Activated gamma-delta T cell (primary cell): ENCODE measurements at regions not wholly inside any gene's neighbourhood (a gene's known extent, or its start where the extent isn't known, plus 50 kb on each side); places are given as distances from the start of the nearest gene placed in this dataset.
"Not testable (repeated sequence)": the region's sequence is repeated elsewhere in the genome, so short reads cannot be mapped to it uniquely, and the experiment has no call there.

Experiments used
- DNase-seq: peaks from one replicate; lab custom pipeline; 2025; lab: John Stamatoyannopoulos, UW

DNA sequence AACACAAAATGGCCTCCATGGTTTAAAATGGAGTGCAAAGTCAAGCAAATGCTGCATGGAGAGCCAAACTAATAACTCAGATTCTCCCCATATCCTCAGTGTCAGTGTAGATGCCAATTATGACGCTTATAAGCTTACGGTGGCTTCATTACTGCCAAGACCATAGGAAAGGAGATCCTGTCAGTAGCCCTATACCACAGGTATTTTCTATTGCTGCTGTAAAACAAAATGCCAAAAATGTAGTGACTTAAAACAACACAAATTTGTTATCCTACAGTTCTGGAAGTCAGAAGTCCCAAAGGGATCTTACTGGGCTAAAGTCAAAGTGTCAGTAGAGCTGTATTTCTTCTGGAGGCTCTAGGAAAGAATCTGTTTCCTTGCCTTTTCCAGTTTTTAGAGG is 149.8 kb upstream of the GBE1 start:
- DNase-seq = no peak

DNA sequence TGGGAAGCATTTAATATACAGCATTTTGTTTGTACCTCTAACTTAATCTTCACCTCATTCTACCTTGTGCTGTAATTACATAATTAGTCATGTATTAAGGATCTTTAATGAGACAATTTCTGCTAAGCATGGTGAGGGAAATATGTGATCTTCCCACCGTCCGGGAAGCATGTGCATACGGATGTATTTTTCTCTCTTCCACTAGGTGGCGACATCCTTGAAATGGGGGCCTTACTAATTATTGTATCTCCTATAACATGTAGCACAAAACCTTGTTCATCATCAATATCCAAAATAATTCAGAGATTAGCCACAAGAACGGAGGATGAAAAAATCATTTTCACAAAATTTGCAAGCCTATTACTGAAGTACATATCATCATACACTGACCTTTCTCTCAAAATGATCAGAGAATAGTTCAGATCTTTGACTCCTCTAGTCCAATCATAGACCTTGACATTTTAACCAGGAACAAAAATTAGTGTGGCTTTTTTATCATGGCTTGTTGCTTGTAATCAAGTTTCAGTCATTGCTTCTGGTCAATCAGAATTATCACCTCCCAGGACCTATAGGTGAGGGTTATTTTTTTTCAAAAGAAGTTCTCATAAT is 148.9 kb upstream of the GBE1 start:
- DNase-seq = no peak

DNA sequence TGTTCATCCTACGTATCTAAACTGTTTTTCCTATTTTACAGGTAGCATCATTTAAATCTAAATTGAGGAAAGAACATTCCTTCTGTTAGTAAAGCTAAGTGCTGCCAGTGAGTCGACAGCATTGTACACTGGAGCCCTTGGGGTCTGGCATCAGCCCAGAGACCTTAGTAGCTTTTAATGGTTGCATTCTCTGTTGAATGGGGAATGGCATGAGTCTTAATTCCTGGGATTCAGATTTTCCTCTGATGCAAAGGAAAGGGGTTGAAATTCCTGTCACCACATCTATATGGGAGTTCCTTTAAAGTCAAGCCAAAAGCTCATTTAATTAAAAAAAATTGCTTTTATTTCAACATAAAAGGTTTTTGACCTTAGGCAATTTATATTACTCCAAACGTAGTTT is 148.4 kb upstream of the GBE1 start:
- no peak for DNase-seq

DNA sequence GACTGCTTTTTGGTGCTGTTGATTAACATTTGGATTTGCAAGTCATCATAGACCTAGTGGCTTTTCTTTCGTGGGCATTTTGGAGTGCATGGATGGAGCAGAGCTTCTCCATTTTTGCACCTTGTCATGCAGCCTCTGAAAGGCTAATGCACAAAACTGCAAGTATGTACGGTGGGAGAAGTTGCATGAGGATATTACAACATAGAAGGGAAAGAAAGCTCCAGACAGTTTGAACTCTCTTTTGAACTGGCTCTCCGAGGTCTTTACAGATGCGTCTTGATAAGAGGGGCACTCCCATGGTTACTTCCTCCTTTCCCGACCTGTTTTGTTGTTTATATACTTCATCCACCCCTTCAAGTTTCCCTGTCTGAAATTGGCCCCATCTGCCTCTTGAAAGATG is 147.1 kb upstream of the GBE1 start:
- DNase-seq = no peak

DNA sequence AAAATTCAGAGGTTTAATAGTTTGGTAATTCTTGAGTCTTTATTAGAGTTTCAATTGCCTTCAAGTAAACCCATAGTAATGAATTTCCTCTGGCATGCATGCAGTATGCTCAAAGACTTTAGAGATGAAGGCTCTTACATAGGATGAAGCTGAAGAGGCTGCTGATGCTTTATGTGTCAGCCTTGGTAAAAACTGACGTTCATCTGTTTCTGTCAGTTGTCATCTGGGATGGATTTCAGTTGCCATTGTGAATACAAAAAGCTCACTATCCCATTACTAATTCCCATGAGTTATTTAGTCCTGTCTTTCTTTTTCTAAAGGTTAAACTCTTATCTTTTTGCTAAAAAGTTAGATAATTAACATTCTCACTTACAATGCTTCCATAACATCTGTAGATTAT is 136.9 kb upstream of the GBE1 start:
- DNase-seq = no peak

DNA sequence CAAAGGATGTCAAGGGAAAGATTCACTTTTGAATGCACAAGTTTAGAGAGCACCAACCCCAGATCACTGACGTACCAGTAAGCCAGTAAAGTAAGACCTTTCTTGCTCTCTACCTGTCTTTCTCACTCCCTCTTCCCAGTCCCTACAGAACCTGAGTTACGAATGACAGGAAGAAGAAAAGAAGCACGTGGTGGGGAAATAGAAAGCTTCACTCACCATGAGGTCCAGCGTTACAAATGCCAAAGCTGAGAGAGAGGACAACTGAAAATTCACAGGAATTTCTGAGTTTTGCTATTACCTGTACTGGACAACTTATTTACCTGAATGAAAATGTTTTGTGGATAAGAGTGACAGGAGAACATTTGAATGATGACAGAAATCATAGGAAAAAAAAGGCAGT is 133.2 kb upstream of the GBE1 start:
- DNase-seq = no peak

DNA sequence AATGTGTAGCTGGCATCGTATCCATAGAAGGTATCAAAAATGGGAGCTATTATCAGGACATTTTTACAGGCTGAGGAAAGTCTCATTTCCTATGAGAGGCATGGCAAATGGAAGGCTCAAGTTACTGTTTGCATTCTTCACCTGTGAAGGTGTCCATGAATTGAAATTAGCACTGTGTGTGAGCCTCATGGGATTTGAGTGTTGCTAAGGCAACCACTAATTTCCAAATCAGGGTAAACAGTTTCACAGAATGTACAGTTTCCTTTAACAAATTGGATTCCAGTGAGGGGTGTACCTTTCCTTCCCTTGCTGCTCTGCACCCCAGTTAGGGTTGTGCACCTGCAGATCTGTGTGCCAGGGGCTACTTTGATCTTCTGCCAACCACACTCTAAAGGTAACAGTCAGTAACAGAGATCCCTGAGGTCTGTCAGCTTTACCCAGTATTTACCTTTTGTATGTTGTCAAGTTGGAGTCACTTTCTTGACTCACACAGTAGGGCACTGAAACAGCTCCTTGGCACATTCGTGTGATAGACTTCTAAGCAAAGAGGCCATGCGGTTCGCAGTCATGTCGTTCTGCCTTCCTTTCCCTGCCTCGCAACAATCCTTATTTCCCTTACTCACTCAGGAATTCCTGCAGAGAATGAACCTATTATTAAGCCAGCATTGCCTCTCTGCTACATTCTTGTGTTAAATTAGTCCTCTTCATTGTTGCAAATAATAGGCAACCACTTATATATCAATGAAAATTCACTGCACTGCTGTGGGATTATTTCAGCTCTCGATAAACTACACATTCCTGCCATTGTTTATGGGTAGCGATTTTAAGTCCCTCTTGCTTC is 129.8 kb upstream of the GBE1 start:
- no peak for DNase-seq

DNA sequence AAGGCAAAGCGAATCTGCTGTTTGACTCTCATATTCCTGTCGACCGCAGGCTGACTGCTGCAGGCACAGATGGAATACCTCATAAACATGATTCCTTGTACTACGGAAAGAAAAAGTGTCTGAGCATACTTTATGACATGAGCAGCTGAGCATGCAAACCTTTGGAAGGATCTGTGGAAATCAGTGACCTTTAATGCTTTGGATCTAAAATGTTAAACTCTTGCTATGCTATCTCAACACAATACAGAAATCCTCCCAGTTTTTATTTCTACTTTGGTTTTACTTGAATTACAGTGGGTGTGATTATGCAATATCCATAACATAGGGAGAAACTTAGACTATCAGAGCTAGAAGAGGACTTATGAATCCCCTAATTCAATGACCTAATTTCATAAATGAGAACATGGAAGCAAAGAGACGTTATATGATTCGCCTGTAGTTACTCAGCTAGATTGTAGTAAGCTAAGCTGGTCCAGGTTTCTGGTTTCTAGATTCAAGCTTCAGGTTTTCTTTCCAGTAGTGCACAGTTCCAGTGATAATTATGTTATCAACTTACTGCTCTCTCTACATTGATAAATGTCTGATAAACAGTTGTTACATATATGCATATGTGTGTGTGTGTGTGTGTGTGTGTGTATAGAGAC is 127.6 kb upstream of the GBE1 start:
- no peak for DNase-seq

DNA sequence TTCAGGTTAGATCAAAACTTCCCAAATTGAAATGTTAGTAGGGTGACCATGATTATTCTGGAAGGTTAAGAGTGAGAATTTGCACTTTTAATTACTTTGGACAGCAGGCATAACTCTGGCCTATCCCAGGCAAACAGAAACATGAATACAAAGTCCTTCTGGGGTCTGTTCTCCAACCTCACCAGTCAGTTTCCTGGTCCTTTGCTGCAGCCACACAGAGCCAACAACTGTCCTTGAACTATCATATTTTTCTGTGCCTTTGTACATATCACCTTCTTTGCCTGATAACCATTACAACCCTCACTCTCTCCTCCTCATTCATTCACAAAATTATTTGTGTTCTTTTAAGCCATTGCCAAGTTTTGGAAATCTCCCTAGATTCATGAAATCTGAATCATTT is 126.0 kb upstream of the GBE1 start:
- no peak for DNase-seq

DNA sequence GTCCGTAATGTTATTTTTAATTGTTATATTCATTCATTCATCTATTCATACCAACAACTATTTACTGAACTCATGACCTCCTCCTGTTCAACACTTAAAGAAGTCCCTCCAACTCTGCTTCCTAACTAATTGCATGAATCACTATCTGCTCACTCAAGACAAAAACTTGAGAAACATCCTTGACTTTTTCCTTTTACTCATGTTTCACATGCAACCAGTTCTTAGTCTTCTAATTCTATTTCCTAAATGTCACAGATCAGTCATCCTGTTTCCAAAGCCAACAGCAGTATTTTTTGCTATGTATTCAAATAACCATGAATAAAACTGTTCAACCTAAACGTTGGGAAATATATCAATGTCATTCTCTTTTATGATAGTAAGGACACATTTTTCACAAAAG is 124.6 kb upstream of the GBE1 start:
- DNase-seq = no peak

DNA sequence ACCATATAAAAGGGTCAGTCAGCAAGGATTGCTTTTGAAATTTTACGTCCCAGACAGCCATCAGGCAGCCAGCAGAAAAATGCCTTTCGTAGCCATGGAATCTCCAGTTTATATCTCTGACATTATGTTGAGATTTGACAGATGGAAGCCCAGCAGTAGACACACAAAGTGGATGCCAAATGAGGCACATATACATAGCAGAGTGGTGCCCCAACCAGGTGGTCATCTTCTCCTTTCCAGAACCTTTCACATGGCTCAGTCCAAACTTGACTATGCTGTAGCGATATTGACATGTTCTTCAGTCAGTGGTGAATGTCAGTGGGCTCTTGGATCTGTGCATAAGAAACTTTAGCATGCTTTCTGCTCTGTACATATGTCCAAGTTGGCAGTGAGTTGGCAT is 123.3 kb upstream of the GBE1 start:
- no peak for DNase-seq

DNA sequence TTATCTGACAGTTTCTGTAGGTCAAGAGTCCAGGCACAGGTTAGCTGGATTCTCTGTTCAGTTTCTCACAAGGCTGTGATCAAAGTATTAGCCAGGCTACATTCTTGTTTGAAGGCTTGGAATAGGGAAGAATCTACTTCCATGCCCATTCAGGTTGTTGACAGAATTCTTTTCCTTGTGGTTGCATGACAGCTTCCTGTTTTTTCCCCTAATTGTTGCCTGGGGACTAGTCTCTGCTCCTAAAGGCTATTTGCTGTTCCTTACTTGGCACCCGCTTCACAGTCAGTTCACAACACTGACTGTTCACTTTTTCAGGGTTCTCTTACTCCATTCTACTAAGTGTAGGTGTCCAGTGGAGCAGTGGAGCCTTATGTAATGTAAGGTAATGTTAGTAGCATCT is 115.4 kb upstream of the GBE1 start:
- DNase-seq = no peak

DNA sequence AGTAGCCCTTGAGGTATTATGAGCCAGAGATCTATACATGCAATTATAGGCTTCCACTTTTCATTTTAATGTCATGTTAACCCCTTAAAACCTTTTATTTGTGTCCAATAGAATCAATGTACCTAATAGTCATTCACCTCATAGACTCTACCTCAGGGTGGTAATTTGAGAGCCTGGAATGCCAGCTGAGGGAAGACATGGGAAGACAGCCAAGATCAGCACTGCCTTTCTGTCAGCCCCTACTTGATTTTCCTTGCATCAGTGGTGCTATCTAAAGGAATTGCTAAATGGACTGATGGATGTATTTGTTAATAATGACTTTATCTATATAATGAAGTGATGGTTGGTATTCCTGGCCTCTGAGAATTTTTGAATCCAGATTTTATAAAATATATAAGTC is 113.3 kb upstream of the GBE1 start:
- DNase-seq = no peak

DNA sequence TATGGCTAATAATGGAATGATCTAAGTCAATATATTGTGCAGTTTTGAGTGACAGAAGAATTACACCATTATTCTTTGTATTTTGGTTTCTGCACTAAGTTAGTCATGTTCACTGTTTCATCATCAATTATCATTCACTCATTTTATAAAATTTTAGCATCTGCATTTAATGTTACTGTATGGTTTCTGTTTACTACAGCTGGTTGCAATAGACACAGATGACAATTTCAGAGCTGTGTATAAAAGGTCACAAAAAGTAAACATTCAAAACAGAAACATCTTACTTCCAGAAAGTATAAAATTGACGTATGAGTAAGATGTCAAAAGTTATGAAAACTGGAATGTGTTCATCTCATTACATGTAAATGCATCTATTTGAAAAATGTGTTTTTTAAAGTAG is 111.1 kb upstream of the GBE1 start:
- DNase-seq = no peak

DNA sequence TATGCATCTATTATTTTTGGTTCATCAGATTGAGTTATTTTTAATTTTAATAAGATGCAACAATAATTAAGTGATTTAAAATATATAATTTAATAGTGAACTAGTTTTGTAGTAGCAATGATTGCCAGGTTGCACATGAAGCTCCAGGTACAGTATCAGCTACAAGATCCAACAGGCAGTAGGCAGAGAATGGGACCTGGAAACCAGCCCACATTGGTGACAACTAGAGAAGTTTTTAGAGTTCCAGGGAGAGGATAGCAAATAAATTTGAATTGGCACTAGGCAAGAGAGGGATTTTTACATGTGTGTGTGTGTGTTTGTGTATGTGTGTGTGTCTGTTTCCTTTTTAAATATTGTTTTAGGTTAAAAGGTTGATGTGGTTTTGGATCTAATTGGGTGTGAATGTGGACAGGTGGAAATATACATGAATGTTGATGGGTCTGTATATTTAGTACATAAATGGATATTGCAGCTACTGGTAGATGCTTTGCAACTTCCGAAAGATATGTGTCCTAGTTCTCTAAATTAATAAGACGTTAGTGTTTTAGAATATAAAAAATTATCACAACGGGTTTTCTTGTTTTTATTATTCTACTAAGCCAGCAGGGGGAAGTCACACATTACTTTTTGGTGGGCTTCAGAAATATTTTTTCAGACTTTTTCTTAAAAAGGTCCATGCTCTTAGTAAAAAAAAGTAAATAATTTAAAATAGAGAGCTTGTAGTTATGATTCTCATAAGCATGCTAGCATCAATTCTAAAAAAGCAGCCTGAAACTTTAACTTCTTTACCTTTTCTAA is 110.1 kb upstream of the GBE1 start:
- DNase-seq = no peak

DNA sequence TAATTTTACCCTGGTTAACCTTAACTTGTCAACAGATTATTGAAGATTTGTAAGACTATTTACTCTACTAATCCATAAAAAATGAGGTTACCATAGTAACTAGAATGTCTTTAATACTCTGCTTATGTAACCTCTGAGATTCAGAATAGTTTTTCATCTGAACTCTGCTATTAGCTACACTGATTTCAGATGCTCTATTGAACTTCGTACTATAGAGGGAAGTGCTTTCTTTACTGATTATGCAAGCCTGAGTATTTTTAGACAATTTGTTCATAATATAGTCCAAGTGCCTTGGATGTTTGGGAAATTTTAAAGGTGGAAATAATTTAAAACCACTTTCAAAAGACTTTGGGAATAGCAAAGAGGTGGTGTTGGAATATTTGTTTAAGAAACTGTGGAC is 107.9 kb upstream of the GBE1 start:
- no peak for DNase-seq

DNA sequence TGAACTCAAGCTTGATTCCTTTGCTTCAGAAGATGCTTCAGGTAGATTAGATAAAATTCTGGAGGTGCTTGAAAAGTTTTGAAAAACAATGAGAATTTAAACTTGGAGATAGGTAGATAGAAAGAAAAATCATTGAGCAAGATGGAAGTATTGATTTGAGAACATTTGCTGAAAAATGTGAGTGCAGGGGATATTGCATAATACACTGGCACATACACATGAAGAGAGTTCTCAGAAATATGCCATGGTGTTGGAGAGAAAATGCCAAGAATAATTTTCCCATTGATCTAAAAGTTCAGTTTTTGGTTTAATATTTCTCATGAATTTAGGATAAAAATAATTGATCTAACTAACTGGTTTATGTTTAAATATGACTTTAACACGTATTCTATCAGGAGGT is 107.2 kb upstream of the GBE1 start:
- DNase-seq = no peak

DNA sequence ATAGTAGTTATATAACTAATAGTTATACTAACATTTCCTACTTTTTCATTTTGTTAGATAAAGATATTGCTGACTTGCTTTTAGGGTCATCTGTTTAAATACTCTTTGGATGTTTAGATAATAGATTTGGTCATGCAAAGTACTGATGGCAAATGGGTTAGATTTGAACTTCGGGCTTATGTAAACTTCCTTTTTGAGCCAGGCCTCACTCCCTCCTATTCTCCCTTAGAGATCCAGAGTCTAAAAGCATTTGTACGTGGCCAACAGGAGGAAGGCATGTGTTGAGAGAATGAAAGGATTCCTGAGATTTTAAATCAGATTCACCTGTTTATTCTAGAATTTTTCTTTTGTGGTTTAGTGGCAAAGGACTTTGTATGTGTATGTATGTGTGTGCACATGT is 106.4 kb upstream of the GBE1 start:
- DNase-seq = no peak

DNA sequence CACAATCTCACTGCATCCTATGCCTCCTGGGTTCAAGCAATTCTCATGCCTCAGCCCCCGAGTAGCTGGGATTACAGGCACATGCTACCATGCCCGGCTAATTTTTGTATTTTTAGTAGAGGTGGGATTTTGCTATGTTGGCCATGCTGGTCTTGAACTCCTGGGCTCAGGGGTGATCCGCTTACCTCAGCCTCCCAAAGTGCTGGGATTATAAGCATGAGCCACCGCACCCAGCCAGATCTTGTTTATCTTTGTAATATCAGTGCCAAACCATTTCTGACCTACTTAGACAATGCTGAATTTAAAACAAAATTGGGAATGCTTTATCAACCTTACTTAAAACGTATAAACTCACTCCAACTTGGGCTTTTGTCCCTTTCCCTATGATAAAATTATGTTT is 103.7 kb upstream of the GBE1 start:
- not testable (repeated sequence) for DNase-seq

DNA sequence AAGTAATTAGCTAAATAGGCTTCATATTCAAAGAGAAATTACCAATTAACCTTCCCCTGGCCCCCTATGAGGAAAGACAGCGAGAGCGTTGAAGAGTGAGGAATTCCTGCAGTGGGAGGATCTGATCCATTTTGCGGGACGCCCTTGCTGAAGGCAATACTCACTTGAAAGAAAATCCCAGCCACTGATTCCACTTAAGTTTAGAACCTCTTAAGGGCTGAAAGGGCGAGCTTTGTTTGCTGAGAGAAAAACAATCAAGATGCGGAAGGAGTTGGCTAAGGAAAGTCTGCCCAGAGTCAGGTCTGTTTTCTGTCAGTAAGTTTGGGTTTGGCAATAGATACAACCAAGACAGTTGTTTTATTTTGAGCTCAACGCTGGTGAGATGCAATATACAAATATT is 102.8 kb upstream of the GBE1 start:
- no peak for DNase-seq

DNA sequence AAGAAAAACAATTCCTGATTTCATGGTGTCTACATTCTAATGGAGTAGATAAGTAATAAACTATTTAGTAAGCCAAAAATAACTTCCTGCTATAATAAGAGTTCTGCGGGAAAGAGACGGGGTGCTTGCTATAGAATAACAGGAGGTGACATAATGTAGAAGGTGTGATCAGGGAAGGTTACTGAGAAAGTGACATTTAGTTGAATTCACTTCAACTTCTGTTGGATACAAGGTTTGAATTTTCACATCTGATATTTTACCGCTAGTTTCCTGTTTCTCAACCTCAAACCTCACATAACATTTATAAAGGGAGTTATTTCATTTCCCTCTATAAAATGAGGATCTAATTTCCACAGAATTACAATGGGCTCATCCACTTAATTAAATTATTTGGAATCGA is 102.3 kb upstream of the GBE1 start:
- DNase-seq = no peak

DNA sequence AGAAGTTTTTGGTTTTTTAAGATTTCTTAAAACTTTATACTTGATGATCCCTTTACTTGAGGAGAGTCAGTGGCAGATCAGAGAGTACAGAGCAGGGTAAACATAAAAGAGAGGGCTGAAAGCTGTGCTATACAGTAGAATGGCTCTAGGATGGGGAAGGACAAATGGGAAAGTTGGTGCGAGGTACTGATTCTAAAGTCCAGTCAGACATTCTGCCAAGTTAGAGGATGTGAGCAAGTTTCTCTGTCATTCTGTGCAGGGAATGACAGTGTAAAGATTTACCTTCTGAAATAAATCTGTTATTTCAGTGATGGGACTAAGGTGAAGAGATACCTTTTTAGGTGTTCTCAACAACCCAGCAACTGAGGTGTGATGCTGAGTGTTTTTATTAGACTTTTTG is 100.1 kb upstream of the GBE1 start:
- no peak for DNase-seq

DNA sequence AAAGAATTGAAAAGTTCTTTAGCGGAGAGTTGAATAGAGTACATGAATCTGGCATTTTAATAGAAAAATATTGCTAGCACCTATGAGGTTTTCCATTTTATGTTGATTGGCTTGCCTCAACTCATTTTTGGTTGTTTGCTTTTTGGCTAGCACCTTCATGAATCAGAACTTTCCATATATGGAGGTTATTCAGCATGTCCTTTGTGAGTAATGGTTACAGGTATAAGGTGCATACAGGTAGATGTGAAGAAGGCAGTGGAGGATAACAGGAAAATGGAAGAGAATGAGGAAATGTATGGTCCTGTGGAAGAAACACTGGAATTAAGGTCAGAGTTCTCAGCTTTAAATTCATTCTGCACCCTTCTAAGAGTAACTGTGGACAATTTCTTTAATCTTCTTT is 98.1 kb upstream of the GBE1 start:
- no peak for DNase-seq
